ENCODE measurements at regions not wholly inside any gene's neighbourhood (a gene's known extent, or its start where the extent isn't known, plus 50 kb on each side); places are given as distances from the start of the nearest gene placed in this dataset.

- no peak for TF ChIP-seq CTCF (IDR thresholded peaks at IDR 0.05)
- no peak for TF ChIP-seq POLR2AphosphoS5 (IDR thresholded peaks at IDR 0.05)
- no peak for TF ChIP-seq POLR2A (IDR thresholded peaks at IDR 0.05)
- TF ChIP-seq EP300 (IDR thresholded peaks at IDR 0.05) = no peak
Observed at GRCh38 chr6:25006075-25006474, 70.3 kb upstream of the RIPOR2 start.
